Esophagus squamous epithelium (tissue), 4 donors: ENCODE measurements at regions not wholly inside any gene's neighbourhood (a gene's known extent, or its start where the extent isn't known, plus 50 kb on each side); places are given as distances from the start of the nearest gene placed in this dataset.

Experiments
- CTCF ChIP-seq, 6 experiments: fragments of 450-650 bp in 4 of 6; fragments of 200-600 bp in 2 of 6; sonication (generic) in 2 of 6; IDR thresholded peaks; one replicate each; pipeline ENCODE4 v1.5.1; 2016 to 2019; ENCODE audit warnings: antibody characterized with exemption in 6 of 6, mild to moderate bottlenecking in 4 of 6, moderate library complexity in 4 of 6
- POLR2A ChIP-seq, 4 donors: fragments of 450-650 bp; IDR thresholded peaks; one replicate each; pipeline ENCODE4 v1.6.1; 2017; ENCODE audit warnings: antibody characterized with exemption in 4 of 4, mild to moderate bottlenecking in 4 of 4, moderate library complexity in 3 of 4

DNA sequence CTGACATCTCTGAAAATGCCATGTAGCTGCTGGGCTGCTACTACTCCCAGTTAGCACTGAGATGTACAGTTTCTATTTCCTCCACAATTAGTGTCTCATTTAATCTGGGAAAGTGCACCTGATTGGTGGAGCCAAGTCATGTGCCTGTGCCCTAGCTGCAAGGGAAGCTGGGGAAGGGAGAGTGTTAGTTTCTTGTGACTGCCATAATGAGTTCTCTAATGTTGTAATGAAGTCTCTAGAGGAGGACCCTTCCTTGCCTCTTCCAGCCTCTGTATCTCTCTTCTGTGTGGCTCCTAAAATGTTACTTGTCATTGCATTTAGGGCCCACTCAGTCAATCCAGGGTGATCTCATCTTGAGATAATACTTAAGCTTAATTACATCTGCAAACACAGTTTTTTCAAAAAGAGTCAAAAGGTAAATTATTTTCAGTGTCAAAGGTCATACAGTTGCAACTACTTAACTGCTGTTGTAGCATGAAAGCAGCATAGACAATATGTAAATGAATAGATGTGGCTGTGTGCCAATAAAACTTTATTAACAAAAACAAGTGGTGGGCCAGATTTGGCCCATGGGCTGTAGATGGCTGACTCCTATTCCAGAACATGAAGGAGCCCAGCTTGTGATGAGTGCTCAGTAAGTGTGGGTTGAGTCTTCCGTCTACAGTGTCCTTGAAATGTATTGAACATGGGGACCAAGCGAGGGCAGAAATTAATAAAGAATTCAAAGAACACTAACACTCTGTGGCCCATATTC lies 137.2 kb upstream of the MAP1LC3B2 start:
- TF ChIP-seq CTCF (IDR thresholded peaks at IDR 0.05) (no peak), POLR2A (IDR thresholded peaks at IDR 0.05) (no peak)
